Caco-2 (cell line): ENCODE measurements at regions not wholly inside any gene's neighbourhood (a gene's known extent, or its start where the extent isn't known, plus 50 kb on each side); places are given as distances from the start of the nearest gene placed in this dataset.

Experiments
- BruUV-seq: library from RNA; stranded (reverse); fragments of 400-500 nt; replicated peaks from 2 replicates; lab custom pipeline; 2021; lab: Mats Ljungman, UMichigan
- CTCF ChIA-PET: fragments of 300-600 bp; sonication (Branson Sonifier 250); formaldehyde crosslinking; loops from one replicate; lab custom pipeline; 2022; ENCODE audit warnings: antibody characterized with exemption; lab: Charles Lee
- POLR2A ChIA-PET: fragments of 300-600 bp; sonication (Branson Sonifier 250); formaldehyde crosslinking; loops from one replicate; lab custom pipeline; 2022; ENCODE audit warnings: antibody characterized with exemption; lab: Charles Lee
- DNase-seq, 2 experiments: peaks; one replicate each; pipeline versions ENCODE4 v3.0.0 to v3.0.0-alpha.2; 2020 to 2022
- H3K27me3 ChIP-seq: replicated peaks from 2 replicates; pipeline ENCODE4 v1.6.0; 2011; ENCODE audit warnings: low read length; ENCODE audit not compliant: control insufficient read depth, insufficient read depth
- H3K36me3 ChIP-seq: 2 replicates; pipeline ENCODE4 v1.5.1; 2011; ENCODE audit warnings: low read length; ENCODE audit not compliant: control insufficient read depth, insufficient read depth
- H3K4me1 ChIP-seq: fragments of 250-450 bp; sonication (Bioruptor Pico); 2 replicates; pipeline ENCODE4 v1.5.1; 2020; ENCODE audit warnings: mild to moderate bottlenecking
- H3K4me3 ChIP-seq: 2 replicates; pipeline ENCODE4 v1.5.1; 2011; ENCODE audit warnings: low read depth, mild to moderate bottlenecking, control low read depth, low read length
- H3K9me3 ChIP-seq: fragments of 250-450 bp; sonication (Bioruptor Pico); 2 replicates; pipeline ENCODE4 v1.5.1; 2020; ENCODE audit warnings: mild to moderate bottlenecking, moderate library complexity
- H3K27ac Mint-ChIP-seq: one replicate; pipeline ENCODE4 v1.8.0; 2022; ENCODE audit warnings: mixed read lengths; ENCODE audit not compliant: unreplicated experiment
- H3K27me3 Mint-ChIP-seq: one replicate; pipeline ENCODE4 v1.8.0; 2022; ENCODE audit warnings: mixed read lengths; ENCODE audit not compliant: insufficient read depth, unreplicated experiment
- H3K36me3 Mint-ChIP-seq: one replicate; pipeline ENCODE4 v1.8.0; 2022; ENCODE audit warnings: mild to moderate bottlenecking, mixed read lengths; ENCODE audit not compliant: insufficient read depth, unreplicated experiment
- H3K4me1 Mint-ChIP-seq: one replicate; pipeline ENCODE4 v1.8.0; 2022; ENCODE audit warnings: low read depth, mixed read lengths; ENCODE audit not compliant: unreplicated experiment
- H3K4me3 Mint-ChIP-seq: one replicate; pipeline ENCODE4 v1.8.0; 2022; ENCODE audit warnings: mild to moderate bottlenecking, moderate library complexity, mixed read lengths; ENCODE audit not compliant: unreplicated experiment
- H3K9me3 Mint-ChIP-seq: one replicate; pipeline ENCODE4 v1.8.0; 2022; ENCODE audit warnings: mixed read lengths; ENCODE audit not compliant: unreplicated experiment
- intact Hi-C: fragments of 100-400 bp; cut with micrococcal nuclease; formaldehyde crosslinking; loops from one replicate; pipeline ENCODE4 v1.10.0; 2022; ENCODE audit not compliant: unreplicated experiment
- TF ChIP-seq, protein P1 (sequence below), 2 experiments: fragments of 200-600 bp in 1 of 2; IDR thresholded peaks; 1 replicate in 1 of 2; 2 replicates in 1 of 2; pipeline versions ENCODE4 v1.5.1 to v1.8.0; 2011 to 2022; ENCODE audit warnings: antibody characterized with exemption in 1 of 2, control low read depth in 1 of 2, inconsistent platforms in 1 of 2, low read depth in 1 of 2, low read length in 1 of 2, mild to moderate bottlenecking in 1 of 2, moderate library complexity in 1 of 2; ENCODE audit not compliant: insufficient read depth in 1 of 2, severe bottlenecking in 1 of 2, unreplicated experiment in 1 of 2

DNA sequence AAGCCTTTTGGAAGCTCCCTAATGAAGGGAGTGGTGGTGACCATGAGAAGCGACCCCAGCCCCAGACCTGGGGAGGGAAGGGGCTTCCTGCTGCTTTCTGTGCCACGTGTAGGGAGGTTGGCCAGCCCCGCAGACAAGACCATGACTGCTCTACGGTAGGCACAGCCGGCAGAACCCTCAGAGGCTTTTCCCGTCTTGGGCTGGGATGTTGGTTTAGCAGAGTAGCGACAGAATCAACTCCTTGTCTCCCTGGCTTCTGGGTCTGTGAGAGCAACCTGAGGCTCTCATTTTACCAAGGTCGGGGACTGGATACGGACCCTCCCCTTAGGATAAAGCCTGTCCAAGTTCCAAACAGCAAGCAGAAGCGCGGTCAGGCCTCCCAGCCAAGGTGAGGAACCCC lies 123.3 kb downstream of the AXIN2 start:
- Histone ChIP-seq H3K36me3 (no peaks in the 10 kb centered on the region), H3K9me3 (no peaks in the 10 kb centered on the region; the same call in 1 of the 2 replicates), H3K4me3 (no peak overlapping the region), H3K27me3 (no peaks in the 10 kb centered on the region), H3K4me1 (peaks cover 23% of the 10 kb centered on the region)
- no peaks in the 10 kb centered on the region for H3K36me3 Mint-ChIP-seq
- no peak for DNase-seq
- H3K9me3 Mint-ChIP-seq: no peaks in the 10 kb centered on the region
- ChIA-PET CTCF (no interaction called here), POLR2A (interaction anchor here (0.6 kb wide), 1 partner anchor 84 kb away, joined by 4 read pairs; no protein-coding TSS in a partner anchor)
- TF ChIP-seq, protein P1, sequence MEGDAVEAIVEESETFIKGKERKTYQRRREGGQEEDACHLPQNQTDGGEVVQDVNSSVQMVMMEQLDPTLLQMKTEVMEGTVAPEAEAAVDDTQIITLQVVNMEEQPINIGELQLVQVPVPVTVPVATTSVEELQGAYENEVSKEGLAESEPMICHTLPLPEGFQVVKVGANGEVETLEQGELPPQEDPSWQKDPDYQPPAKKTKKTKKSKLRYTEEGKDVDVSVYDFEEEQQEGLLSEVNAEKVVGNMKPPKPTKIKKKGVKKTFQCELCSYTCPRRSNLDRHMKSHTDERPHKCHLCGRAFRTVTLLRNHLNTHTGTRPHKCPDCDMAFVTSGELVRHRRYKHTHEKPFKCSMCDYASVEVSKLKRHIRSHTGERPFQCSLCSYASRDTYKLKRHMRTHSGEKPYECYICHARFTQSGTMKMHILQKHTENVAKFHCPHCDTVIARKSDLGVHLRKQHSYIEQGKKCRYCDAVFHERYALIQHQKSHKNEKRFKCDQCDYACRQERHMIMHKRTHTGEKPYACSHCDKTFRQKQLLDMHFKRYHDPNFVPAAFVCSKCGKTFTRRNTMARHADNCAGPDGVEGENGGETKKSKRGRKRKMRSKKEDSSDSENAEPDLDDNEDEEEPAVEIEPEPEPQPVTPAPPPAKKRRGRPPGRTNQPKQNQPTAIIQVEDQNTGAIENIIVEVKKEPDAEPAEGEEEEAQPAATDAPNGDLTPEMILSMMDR (IDR thresholded peaks at IDR 0.05; ENCODE audit: insufficient read depth in 1 of 2, low read depth in 1 of 2, low read length in 1 of 2, severe bottlenecking in 1 of 2, unreplicated experiment in 1 of 2): no peak
- no peak overlapping the region for H3K27ac Mint-ChIP-seq
- H3K4me3 Mint-ChIP-seq: no peak overlapping the region
- H3K27me3 Mint-ChIP-seq: no peaks in the 10 kb centered on the region
- intact Hi-C loops: no loop called here
- H3K4me1 Mint-ChIP-seq: peaks cover 14% of the 10 kb centered on the region
- BruUV-seq: no TSS peak

DNA sequence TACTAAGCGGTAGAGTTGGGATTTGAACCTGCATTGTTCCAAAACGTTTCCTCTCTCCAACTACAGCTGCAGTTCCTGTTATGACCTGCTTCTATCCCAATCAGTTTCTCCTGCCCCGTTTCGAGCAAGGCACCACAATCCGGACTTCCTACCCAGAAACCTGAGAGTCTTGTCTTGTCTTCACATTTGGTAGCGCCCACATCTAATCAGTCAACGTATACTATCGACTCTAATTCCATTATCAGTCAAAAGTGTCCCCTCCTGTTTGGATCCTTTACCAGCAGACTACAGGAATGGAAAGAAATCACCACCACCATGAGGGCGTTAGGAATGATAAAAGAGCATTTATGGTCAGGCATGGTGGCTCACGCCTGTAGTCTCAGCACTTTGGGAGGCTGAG lies 124.6 kb downstream of the AXIN2 start:
- Mint-ChIP-seq H3K27me3 (no peaks in the 10 kb centered on the region), H3K4me3 (no peak overlapping the region), H3K36me3 (no peaks in the 10 kb centered on the region), H3K4me1 (peaks cover 14% of the 10 kb centered on the region), H3K27ac (no peak overlapping the region), H3K9me3 (peaks cover 5% of the 10 kb centered on the region)
- Histone ChIP-seq H3K36me3 (no peaks in the 10 kb centered on the region), H3K4me3 (no peak overlapping the region), H3K4me1 (peaks cover 23% of the 10 kb centered on the region), H3K27me3 (no peaks in the 10 kb centered on the region), H3K9me3 (peaks cover 6% of the 10 kb centered on the region)
- ChIA-PET POLR2A (no interaction called here), CTCF (no interaction called here)
- no TSS peak for BruUV-seq
- TF ChIP-seq, protein P1 (IDR thresholded peaks at IDR 0.05; ENCODE audit: insufficient read depth in 1 of 2, low read depth in 1 of 2, low read length in 1 of 2, severe bottlenecking in 1 of 2, unreplicated experiment in 1 of 2): no peak
- intact Hi-C loops: no loop called here
- no peak for DNase-seq

DNA sequence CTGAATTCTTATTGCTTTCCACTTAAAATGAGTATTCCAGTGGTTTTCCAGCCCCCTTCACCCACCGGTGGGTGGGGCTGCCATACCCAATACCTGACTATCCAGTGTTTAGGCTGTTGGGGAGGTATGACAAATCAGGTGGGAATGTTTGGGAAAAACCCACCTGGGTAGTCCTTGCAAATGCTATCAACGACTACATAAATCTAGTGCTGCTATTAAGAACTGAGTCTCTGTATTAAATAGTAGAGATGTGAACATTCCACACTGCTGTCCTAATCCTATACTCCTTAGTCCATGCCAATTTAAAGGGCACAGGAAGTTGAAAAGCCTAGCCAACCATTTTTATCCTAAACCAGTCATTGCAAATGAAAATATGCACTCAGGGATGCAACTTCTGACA lies 126.6 kb downstream of the AXIN2 start:
- Mint-ChIP-seq H3K27me3 (no peaks in the 10 kb centered on the region), H3K36me3 (no peaks in the 10 kb centered on the region), H3K4me1 (peaks cover 14% of the 10 kb centered on the region), H3K9me3 (peaks cover 10% of the 10 kb centered on the region), H3K4me3 (no peak overlapping the region), H3K27ac (peak overlapping the region; percentile 73)
- no TSS peak for BruUV-seq
- CTCF ChIA-PET: interaction anchor here (1.2 kb wide), 1 partner anchor 141 kb away, joined by 5 read pairs; no protein-coding TSS in a partner anchor
- Histone ChIP-seq H3K9me3 (peaks cover 14% of the 10 kb centered on the region), H3K27me3 (no peaks in the 10 kb centered on the region), H3K4me3 (no peak overlapping the region), H3K36me3 (no peaks in the 10 kb centered on the region), H3K4me1 (peaks cover 23% of the 10 kb centered on the region)
- TF ChIP-seq, protein P1 (IDR thresholded peaks at IDR 0.05; ENCODE audit: insufficient read depth in 1 of 2, low read depth in 1 of 2, low read length in 1 of 2, severe bottlenecking in 1 of 2, unreplicated experiment in 1 of 2): no peak
- DNase-seq: no peak
- intact Hi-C loops: loop anchor here (2.0 kb wide), 1 partner anchor 18 kb away; no protein-coding TSS in a partner anchor
- POLR2A ChIA-PET: interaction anchor here (1.0 kb wide), 1 partner anchor 96 kb away, joined by 4 read pairs; no protein-coding TSS in a partner anchor
